Cardiac muscle cell (in vitro differentiated cells and primary cell): ENCODE measurements at regions not wholly inside any gene's neighbourhood (a gene's known extent, or its start where the extent isn't known, plus 50 kb on each side); places are given as distances from the start of the nearest gene placed in this dataset.

Source experiments
- DNase-seq, 2 donors: peaks; one replicate each; pipeline versions ENCODE4 v3.0.0 to v3.0.0-alpha.2; 2010 to 2017; ENCODE audit warnings: low read depth in 1 of 2, low spot score in 1 of 2
- H3K27ac ChIP-seq: fragments of 200-600 bp; sonication (generic); 2 replicates; pipeline ENCODE4 v1.5.1; 2016
- H3K27me3 ChIP-seq: fragments of 200-600 bp; sonication (generic); 2 replicates; pipeline ENCODE4 v1.6.0; 2016; ENCODE audit warnings: control low read depth
- H3K36me3 ChIP-seq: fragments of 200-600 bp; sonication (generic); 2 replicates; pipeline ENCODE4 v1.5.1; 2016; ENCODE audit warnings: control low read depth
- H3K4me1 ChIP-seq: fragments of 200-600 bp; sonication (generic); 2 replicates; pipeline ENCODE4 v1.8.1; 2017; ENCODE audit warnings: low read depth, mild to moderate bottlenecking, mixed run types
- H3K4me3 ChIP-seq: fragments of 200-600 bp; sonication (generic); 2 replicates; pipeline ENCODE4 v1.5.1; 2016; ENCODE audit warnings: mild to moderate bottlenecking
- H3K9me3 ChIP-seq: fragments of 200-600 bp; sonication (generic); 2 replicates; pipeline ENCODE4 v1.5.1; 2017; ENCODE audit warnings: low read depth, mild to moderate bottlenecking, control low read depth
- TF ChIP-seq, protein P1 (sequence below): IDR thresholded peaks from 2 replicates; pipeline ENCODE4 v1.5.1; 2012; ENCODE audit warnings: low read depth, mild to moderate bottlenecking, low read length

DNA sequence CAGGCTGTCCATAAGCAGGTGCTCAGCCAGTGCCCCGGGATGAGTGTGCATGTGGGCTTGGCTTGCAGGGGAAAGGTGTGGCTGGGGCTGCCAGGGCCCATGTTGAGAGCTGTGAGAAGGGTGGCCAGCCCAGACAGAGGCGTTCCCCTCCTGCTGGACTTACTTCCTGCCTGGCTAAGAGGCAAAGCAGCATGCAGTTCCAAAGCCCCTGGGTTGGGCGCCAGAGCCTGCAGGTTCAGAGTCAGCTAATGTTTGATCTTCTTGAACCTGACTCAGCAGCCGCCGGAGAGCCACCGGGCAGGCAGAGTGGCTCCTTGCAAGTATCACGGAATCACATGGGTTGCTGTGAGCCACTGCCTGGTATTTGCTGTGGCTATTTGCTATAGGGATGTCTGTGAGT is 168.4 kb upstream of the MAP1B start:
- DNase-seq: no peak
- no peaks in the 10 kb centered on the region for H3K27me3 ChIP-seq
- H3K4me3 ChIP-seq: no peak overlapping the region
- no peaks in the 10 kb centered on the region for H3K4me1 ChIP-seq
- H3K27ac ChIP-seq: peak overlapping the region; percentile 6
- H3K36me3 ChIP-seq: no peaks in the 10 kb centered on the region
- no peaks in the 10 kb centered on the region for H3K9me3 ChIP-seq
- TF ChIP-seq, protein P1, sequence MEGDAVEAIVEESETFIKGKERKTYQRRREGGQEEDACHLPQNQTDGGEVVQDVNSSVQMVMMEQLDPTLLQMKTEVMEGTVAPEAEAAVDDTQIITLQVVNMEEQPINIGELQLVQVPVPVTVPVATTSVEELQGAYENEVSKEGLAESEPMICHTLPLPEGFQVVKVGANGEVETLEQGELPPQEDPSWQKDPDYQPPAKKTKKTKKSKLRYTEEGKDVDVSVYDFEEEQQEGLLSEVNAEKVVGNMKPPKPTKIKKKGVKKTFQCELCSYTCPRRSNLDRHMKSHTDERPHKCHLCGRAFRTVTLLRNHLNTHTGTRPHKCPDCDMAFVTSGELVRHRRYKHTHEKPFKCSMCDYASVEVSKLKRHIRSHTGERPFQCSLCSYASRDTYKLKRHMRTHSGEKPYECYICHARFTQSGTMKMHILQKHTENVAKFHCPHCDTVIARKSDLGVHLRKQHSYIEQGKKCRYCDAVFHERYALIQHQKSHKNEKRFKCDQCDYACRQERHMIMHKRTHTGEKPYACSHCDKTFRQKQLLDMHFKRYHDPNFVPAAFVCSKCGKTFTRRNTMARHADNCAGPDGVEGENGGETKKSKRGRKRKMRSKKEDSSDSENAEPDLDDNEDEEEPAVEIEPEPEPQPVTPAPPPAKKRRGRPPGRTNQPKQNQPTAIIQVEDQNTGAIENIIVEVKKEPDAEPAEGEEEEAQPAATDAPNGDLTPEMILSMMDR: no peak

GRCh38 chr5:71939452-71940230 is 167.6 kb upstream of the MAP1B start:
- no peak for DNase-seq
- Histone ChIP-seq H3K4me3 (no peak overlapping the region), H3K36me3 (no peaks in the 10 kb centered on the region), H3K27ac (no peak overlapping the region), H3K27me3 (no peaks in the 10 kb centered on the region), H3K9me3 (no peaks in the 10 kb centered on the region), H3K4me1 (no peaks in the 10 kb centered on the region)
- TF ChIP-seq, protein P1: no peak

DNA sequence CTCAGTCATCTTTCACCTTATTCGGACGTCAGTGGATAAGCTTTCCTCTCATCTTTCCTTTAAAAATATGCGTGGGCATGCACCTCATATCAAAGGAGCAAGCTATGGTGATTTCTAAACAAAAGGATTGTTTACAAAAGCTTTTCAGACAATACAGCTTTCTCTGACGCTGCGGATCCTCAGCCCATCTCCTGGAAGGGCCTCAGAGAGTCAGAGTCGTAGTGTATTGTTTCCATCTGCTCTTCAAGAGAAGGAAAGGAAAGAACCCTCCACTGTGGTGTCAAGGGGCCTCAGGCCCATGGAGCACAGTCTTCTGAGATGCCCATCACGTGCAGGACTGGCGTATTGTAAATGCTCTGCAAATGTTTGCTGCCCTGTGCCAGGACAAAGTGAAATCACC is 163.4 kb upstream of the MAP1B start:
- no peaks in the 10 kb centered on the region for H3K27me3 ChIP-seq
- TF ChIP-seq, protein P1: no peak
- no peaks in the 10 kb centered on the region for H3K36me3 ChIP-seq
- H3K9me3 ChIP-seq: no peaks in the 10 kb centered on the region
- no peak overlapping the region for H3K4me3 ChIP-seq
- H3K27ac ChIP-seq: no peak overlapping the region
- DNase-seq: no peak
- H3K4me1 ChIP-seq: no peaks in the 10 kb centered on the region

GRCh38 chr5:71945436-71945835 is 161.8 kb upstream of the MAP1B start:
- Histone ChIP-seq H3K36me3 (no peaks in the 10 kb centered on the region), H3K27me3 (no peaks in the 10 kb centered on the region), H3K27ac (no peak overlapping the region), H3K4me1 (no peaks in the 10 kb centered on the region), H3K9me3 (no peaks in the 10 kb centered on the region), H3K4me3 (no peak overlapping the region)
- DNase-seq: no peak
- TF ChIP-seq, protein P1: no peak

DNA sequence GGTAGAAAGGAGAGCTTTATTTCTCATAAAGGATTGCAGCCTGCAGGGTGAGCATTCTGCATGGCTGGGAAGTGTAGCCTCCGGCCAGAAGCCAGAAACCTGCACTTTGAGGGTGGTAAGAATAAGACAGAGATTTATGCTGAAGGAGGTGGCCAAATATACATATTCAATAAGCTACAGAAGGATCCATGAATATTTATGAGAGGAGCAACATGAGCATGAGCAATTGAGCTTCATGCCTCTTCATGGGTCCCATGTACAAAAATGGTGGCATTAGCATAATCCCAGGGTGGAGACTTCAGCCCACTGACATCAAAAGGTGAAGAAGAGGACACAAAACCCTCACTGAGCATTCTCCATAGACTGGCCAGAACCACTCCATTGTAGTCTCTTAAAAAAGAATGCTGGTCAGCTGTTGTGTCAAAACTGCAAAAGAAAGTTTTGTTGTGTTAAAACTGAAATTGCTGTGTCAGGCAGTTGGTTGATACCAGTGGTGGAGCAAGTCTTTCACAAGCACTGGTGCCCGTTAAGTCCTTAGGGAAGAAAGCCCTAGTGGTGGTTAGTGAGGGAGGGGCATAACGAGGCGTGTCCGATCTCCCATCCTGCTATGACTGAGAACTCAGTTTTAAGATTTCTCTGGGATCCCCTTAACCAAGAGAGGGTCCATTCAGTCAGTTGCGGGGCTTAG is 160.8 kb upstream of the MAP1B start:
- no peaks in the 10 kb centered on the region for H3K27me3 ChIP-seq
- no peak overlapping the region for H3K4me3 ChIP-seq
- no peaks in the 10 kb centered on the region for H3K9me3 ChIP-seq
- DNase-seq: no peak
- H3K36me3 ChIP-seq: no peaks in the 10 kb centered on the region
- H3K4me1 ChIP-seq: no peaks in the 10 kb centered on the region
- no peak overlapping the region for H3K27ac ChIP-seq
- TF ChIP-seq, protein P1: no peak
